Panc1 (cell line): ENCODE measurements at regions not wholly inside any gene's neighbourhood (a gene's known extent, or its start where the extent isn't known, plus 50 kb on each side); places are given as distances from the start of the nearest gene placed in this dataset.

Experiments used
- ATAC-seq: fragments of 200-7000 bp; cut with Tn5 transposase; 2 replicates; pipeline ENCODE4 v1.9.1; 2020; ENCODE audit warnings: mild to moderate bottlenecking, moderate library complexity
- BruUV-seq: library from RNA; stranded (reverse); fragments of 400-500 nt; replicated peaks from 2 replicates; lab custom pipeline; 2021; lab: Mats Ljungman, UMichigan
- CTCF ChIA-PET: fragments of 300-600 bp; sonication (Branson Sonifier 250); formaldehyde crosslinking; loops from one replicate; lab custom pipeline; 2022; ENCODE audit warnings: antibody characterized with exemption; lab: Charles Lee
- POLR2A ChIA-PET: fragments of 300-600 bp; sonication (Branson Sonifier 250); formaldehyde crosslinking; loops from one replicate; lab custom pipeline; 2022; ENCODE audit warnings: antibody characterized with exemption; lab: Charles Lee
- DNase-seq: peaks from one replicate; pipeline ENCODE4 v3.0.0-alpha.2; 2010; ENCODE audit warnings: low read depth, low spot score
- H3K27ac ChIP-seq: 2 replicates; pipeline ENCODE4 v1.5.1; 2011; ENCODE audit warnings: mild to moderate bottlenecking, low read length, inconsistent platforms
- H3K27me3 ChIP-seq: fragments of 200-500 bp; sonication (Bioruptor generic); 2 replicates; pipeline ENCODE4 v1.6.0; 2014; ENCODE audit warnings: low read length, inconsistent platforms; ENCODE audit not compliant: control insufficient read depth, insufficient read depth
- H3K36me3 ChIP-seq: fragments of 200-500 bp; sonication (Bioruptor generic); 2 replicates; pipeline ENCODE4 v1.5.1; 2014; ENCODE audit warnings: inconsistent platforms, mild to moderate bottlenecking, low read length, moderate library complexity; ENCODE audit not compliant: control insufficient read depth, insufficient read depth
- H3K4me1 ChIP-seq: 2 replicates; pipeline ENCODE4 v1.5.1; 2011; ENCODE audit warnings: inconsistent platforms, mild to moderate bottlenecking, low read length, moderate library complexity; ENCODE audit not compliant: control insufficient read depth, insufficient read depth
- H3K4me3 ChIP-seq, 2 experiments: 2 replicates each; pipeline ENCODE4 v1.5.1; 2011 to 2012; ENCODE audit warnings: low read depth in 2 of 2, low read length in 2 of 2, mild to moderate bottlenecking in 2 of 2, inconsistent platforms in 1 of 2, moderate library complexity in 1 of 2
- H3K9me3 ChIP-seq: fragments of 200-500 bp; sonication (Bioruptor generic); 2 replicates; pipeline ENCODE4 v1.5.1; 2014; ENCODE audit warnings: low read depth, mild to moderate bottlenecking, inconsistent platforms, low read length, moderate library complexity; ENCODE audit not compliant: control insufficient read depth, insufficient read depth
- CTCF ChIP-seq: fragments of 450-650 bp; IDR thresholded peaks from 2 replicates; pipeline ENCODE4 v1.5.1; 2017; ENCODE audit warnings: mild to moderate bottlenecking
- POLR2AphosphoS5 ChIP-seq: IDR thresholded peaks from 2 replicates; pipeline ENCODE4 v1.6.1; 2012; ENCODE audit warnings: mild to moderate bottlenecking, low read depth, low read length, moderate library complexity
- REST ChIP-seq, 2 experiments: IDR thresholded peaks; 2 replicates each; pipeline ENCODE4 v1.6.1; 2011 to 2012; ENCODE audit warnings: low read depth in 2 of 2, control low read depth in 1 of 2, low read length in 1 of 2, mild to moderate bottlenecking in 1 of 2, moderate library complexity in 1 of 2; ENCODE audit not compliant: insufficient read depth in 1 of 2
- SIN3A ChIP-seq: IDR thresholded peaks from 2 replicates; pipeline ENCODE4 v1.6.1; 2012; ENCODE audit warnings: low read depth, mild to moderate bottlenecking, low read length, moderate library complexity, borderline replicate concordance; ENCODE audit not compliant: insufficient read depth
- TCF7L2 ChIP-seq: IDR thresholded peaks from 2 replicates; pipeline ENCODE4 v1.6.1; 2011; ENCODE audit warnings: mild to moderate bottlenecking, low read depth, low read length, inconsistent platforms
- in situ Hi-C: cut with HindIII; loops from 2 replicates; pipeline ENCODE4 v1.10.0; 2016; ENCODE audit warnings: low sequenced_read_pairs, low pct_unique_long_range_greater_than_20kb
- intact Hi-C: fragments of 100-400 bp; cut with micrococcal nuclease; formaldehyde crosslinking; loops from one replicate; pipeline ENCODE4 v1.10.0; 2022; ENCODE audit not compliant: unreplicated experiment

GRCh38 chrX:40258909-40259308, 161.2 kb upstream of the BCOR start:
- Histone ChIP-seq H3K36me3 (no peaks in the 10 kb centered on the region), H3K4me1 (no peaks in the 10 kb centered on the region), H3K9me3 (no peaks in the 10 kb centered on the region), H3K27me3 (no peaks in the 10 kb centered on the region), H3K27ac (no peak overlapping the region), H3K4me3 (no peak overlapping the region)
- CTCF ChIA-PET = no interaction called here
- POLR2A ChIA-PET = no interaction called here
- in situ Hi-C loops = no loop called here
- no peak for DNase-seq
- no peak for ATAC-seq
- TF ChIP-seq POLR2AphosphoS5 (no peak), TCF7L2 (no peak), REST (IDR thresholded peaks at IDR 0.05; ENCODE audit: insufficient read depth in 1 of 2, low read depth in 2 of 2, low read length in 1 of 2) (no peak), CTCF (no peak), SIN3A (no peak)
- no TSS peak for BruUV-seq
- intact Hi-C loops = no loop called here

- no peak for TF ChIP-seq TCF7L2
- no peak for TF ChIP-seq POLR2AphosphoS5
- no peak for TF ChIP-seq CTCF
- TF ChIP-seq REST (IDR thresholded peaks at IDR 0.05; ENCODE audit: insufficient read depth in 1 of 2, low read depth in 2 of 2, low read length in 1 of 2) = no peak
- TF ChIP-seq SIN3A = no peak
- H3K27me3 ChIP-seq = no peaks in the 10 kb centered on the region
- no peak overlapping the region for H3K4me3 ChIP-seq
- ChIA-PET POLR2A (no interaction called here), CTCF (no interaction called here)
- ATAC-seq = no peak
- no peaks in the 10 kb centered on the region for H3K9me3 ChIP-seq
- intact Hi-C loops (no loop called here), in situ Hi-C loops (no loop called here)
- no TSS peak for BruUV-seq
- no peak for DNase-seq
- H3K27ac ChIP-seq = no peak overlapping the region
- H3K4me1 ChIP-seq = no peaks in the 10 kb centered on the region
- H3K36me3 ChIP-seq = no peaks in the 10 kb centered on the region
Observed at GRCh38 chrX:40253771-40254170, 156.0 kb upstream of the BCOR start.
